H9 (cell line): ENCODE measurements at regions not wholly inside any gene's neighbourhood (a gene's known extent, or its start where the extent isn't known, plus 50 kb on each side); places are given as distances from the start of the nearest gene placed in this dataset.

Source experiments
- DNase-seq: peaks from one replicate; pipeline ENCODE4 v3.0.0-alpha.2; 2017
- H2AFZ ChIP-seq: one replicate; pipeline ENCODE4 v1.6.1; 2013; ENCODE audit warnings: mild to moderate bottlenecking, low read length, control low read depth, moderate library complexity
- H2AK5ac ChIP-seq: 2 replicates; pipeline ENCODE4 v1.6.1; 2013; ENCODE audit warnings: low read length, control low read depth, mixed read lengths; ENCODE audit not compliant: insufficient read length
- H2BK120ac ChIP-seq: one replicate; pipeline ENCODE4 v1.6.1; 2013; ENCODE audit warnings: low read depth, mild to moderate bottlenecking, low read length, control low read depth, inconsistent platforms; ENCODE audit not compliant: poor library complexity, severe bottlenecking
- H2BK12ac ChIP-seq: 2 replicates; pipeline ENCODE4 v1.6.1; 2013; ENCODE audit warnings: low read length, control low read depth, mixed read lengths, low read depth; ENCODE audit not compliant: insufficient read length
- H2BK15ac ChIP-seq: 2 replicates; pipeline ENCODE4 v1.6.1; 2013; ENCODE audit warnings: low read depth, low read length, control low read depth
- H2BK20ac ChIP-seq: one replicate; pipeline ENCODE4 v1.6.1; 2013; ENCODE audit warnings: low read depth, mild to moderate bottlenecking, low read length, control low read depth, inconsistent platforms; ENCODE audit not compliant: poor library complexity, severe bottlenecking
- H2BK5ac ChIP-seq: 2 replicates; pipeline ENCODE4 v1.6.1; 2013; ENCODE audit warnings: low read length, control low read depth, mixed read lengths; ENCODE audit not compliant: insufficient read length
- H3K14ac ChIP-seq: 2 replicates; pipeline ENCODE4 v1.6.1; 2013; ENCODE audit warnings: low read length, control low read depth; ENCODE audit not compliant: insufficient read depth
- H3K18ac ChIP-seq: 2 replicates; pipeline ENCODE4 v1.6.1; 2013; ENCODE audit warnings: low read depth, mild to moderate bottlenecking, mixed read lengths, low read length, control low read depth; ENCODE audit not compliant: insufficient read length
- H3K23ac ChIP-seq: 2 replicates; pipeline ENCODE4 v1.6.1; 2013; ENCODE audit warnings: low read length, control low read depth, mixed read lengths, low read depth; ENCODE audit not compliant: insufficient read length
- H3K23me2 ChIP-seq: 2 replicates; pipeline ENCODE4 v1.6.1; 2013; ENCODE audit warnings: low read depth, mild to moderate bottlenecking, mixed read lengths, low read length, control low read depth; ENCODE audit not compliant: insufficient read length, poor library complexity, severe bottlenecking
- H3K27ac ChIP-seq: 2 replicates; pipeline ENCODE4 v1.5.1; 2013; ENCODE audit warnings: low read length, control low read depth, mixed read lengths, low read depth; ENCODE audit not compliant: insufficient read length
- H3K27me3 ChIP-seq: 2 replicates; pipeline ENCODE4 v1.6.1; 2013; ENCODE audit warnings: low read length, control low read depth, inconsistent platforms; ENCODE audit not compliant: insufficient read depth
- H3K4ac ChIP-seq: 2 replicates; pipeline ENCODE4 v1.6.1; 2013; ENCODE audit warnings: low read depth, mild to moderate bottlenecking, control low read depth, inconsistent platforms, low read length, moderate library complexity
- H3K4me1 ChIP-seq: 2 replicates; pipeline ENCODE4 v1.6.1; 2013; ENCODE audit warnings: low read length, control low read depth, inconsistent platforms; ENCODE audit not compliant: insufficient read depth
- H3K4me2 ChIP-seq: 2 replicates; pipeline ENCODE4 v1.6.1; 2013; ENCODE audit warnings: low read length, control low read depth, mixed read lengths; ENCODE audit not compliant: insufficient read length, insufficient read depth
- H3K56ac ChIP-seq: 2 replicates; pipeline ENCODE4 v1.6.1; 2013; ENCODE audit warnings: low read depth, mild to moderate bottlenecking, mixed read lengths, low read length, control low read depth; ENCODE audit not compliant: insufficient read length
- H3K79me1 ChIP-seq: 2 replicates; pipeline ENCODE4 v1.6.1; 2013; ENCODE audit warnings: low read depth, mild to moderate bottlenecking, moderate library complexity, low read length, control low read depth, inconsistent platforms; ENCODE audit not compliant: insufficient read depth, poor library complexity, severe bottlenecking
- H3K79me2 ChIP-seq: 2 replicates; pipeline ENCODE4 v1.6.1; 2013; ENCODE audit warnings: low read length, control low read depth, inconsistent platforms; ENCODE audit not compliant: insufficient read depth
- H3K9ac ChIP-seq: 2 replicates; pipeline ENCODE4 v1.6.1; 2013; ENCODE audit warnings: low read length, control low read depth, mixed read lengths; ENCODE audit not compliant: insufficient read length; ENCODE audit errors: extremely low read depth
- H3K9me3 ChIP-seq: one replicate; pipeline ENCODE4 v1.6.1; 2013; ENCODE audit warnings: low read depth, low read length, inconsistent platforms; ENCODE audit not compliant: control insufficient read depth
- H3T11ph ChIP-seq: one replicate; pipeline ENCODE4 v1.6.1; 2013; ENCODE audit warnings: mild to moderate bottlenecking, low read length, control low read depth, inconsistent platforms
- H4K20me1 ChIP-seq: one replicate; pipeline ENCODE4 v1.6.1; 2013; ENCODE audit not compliant: control insufficient read depth, insufficient read length, insufficient read depth
- H4K5ac ChIP-seq: 2 replicates; pipeline ENCODE4 v1.6.1; 2013; ENCODE audit warnings: low read depth, mild to moderate bottlenecking, mixed read lengths, low read length, control low read depth; ENCODE audit not compliant: insufficient read length
- H4K8ac ChIP-seq: replicated peaks from 2 replicates; pipeline ENCODE4 v1.6.1; 2013; ENCODE audit warnings: low read length, control low read depth, mixed read lengths, low read depth; ENCODE audit not compliant: insufficient read length
- H4K91ac ChIP-seq: 2 replicates; pipeline ENCODE4 v1.6.1; 2013; ENCODE audit warnings: low read depth, mild to moderate bottlenecking, moderate library complexity, mixed read lengths, low read length, control low read depth; ENCODE audit not compliant: insufficient read length
- H3K27ac Mint-ChIP-seq, 3 experiments: 2 replicates in 2 of 3; 3 replicates in 1 of 3; pipeline ENCODE4 v1.8.0; 2020 to 2021; ENCODE audit warnings: mixed read lengths in 3 of 3, mild to moderate bottlenecking in 1 of 3, moderate library complexity in 1 of 3
- H3K27me3 Mint-ChIP-seq: 2 replicates; pipeline ENCODE4 v1.8.0; 2021; ENCODE audit warnings: low read depth, mild to moderate bottlenecking, moderate library complexity, mixed read lengths
- H3K36me3 Mint-ChIP-seq, 3 experiments: 2 replicates in 2 of 3; 3 replicates in 1 of 3; pipeline ENCODE4 v1.8.0; 2020 to 2021; ENCODE audit warnings: low read depth in 3 of 3, mixed read lengths in 3 of 3; ENCODE audit not compliant: insufficient read depth in 1 of 3
- H3K4me1 Mint-ChIP-seq, 2 experiments: 2 replicates each; pipeline ENCODE4 v1.8.0; 2020; ENCODE audit warnings: mixed read lengths in 2 of 2
- H3K4me3 Mint-ChIP-seq, 2 experiments: 2 replicates in 1 of 2; 3 replicates in 1 of 2; pipeline ENCODE4 v1.8.0; 2020 to 2021; ENCODE audit warnings: mild to moderate bottlenecking in 2 of 2, mixed read lengths in 2 of 2, moderate library complexity in 1 of 2
- H3K9me3 Mint-ChIP-seq, 2 experiments: 2 replicates in 1 of 2; 3 replicates in 1 of 2; pipeline ENCODE4 v1.8.0; 2020; ENCODE audit warnings: mild to moderate bottlenecking in 2 of 2, mixed read lengths in 2 of 2, moderate library complexity in 1 of 2
- WGBS: extraction: QIAGEN DNeasy Blood & Tissue Kit; methylation state at CpG from one replicate; pipeline ENCODE4 v1.1.7; 2013; ENCODE audit warnings: missing lambda C conversion rate, low lambda C conversion rate, mixed read lengths; ENCODE audit not compliant: insufficient read length; ENCODE audit errors: extremely low coverage; 5-methylcytosine and 5-hydroxymethylcytosine counted together
- TF ChIP-seq, protein P1 (sequence below): fragments of 200-600 bp; sonication (generic); conservative IDR thresholded peaks from 3 replicates; pipeline ENCODE4 v1.8.0; 2021; ENCODE audit warnings: antibody characterized with exemption, mild to moderate bottlenecking

DNA sequence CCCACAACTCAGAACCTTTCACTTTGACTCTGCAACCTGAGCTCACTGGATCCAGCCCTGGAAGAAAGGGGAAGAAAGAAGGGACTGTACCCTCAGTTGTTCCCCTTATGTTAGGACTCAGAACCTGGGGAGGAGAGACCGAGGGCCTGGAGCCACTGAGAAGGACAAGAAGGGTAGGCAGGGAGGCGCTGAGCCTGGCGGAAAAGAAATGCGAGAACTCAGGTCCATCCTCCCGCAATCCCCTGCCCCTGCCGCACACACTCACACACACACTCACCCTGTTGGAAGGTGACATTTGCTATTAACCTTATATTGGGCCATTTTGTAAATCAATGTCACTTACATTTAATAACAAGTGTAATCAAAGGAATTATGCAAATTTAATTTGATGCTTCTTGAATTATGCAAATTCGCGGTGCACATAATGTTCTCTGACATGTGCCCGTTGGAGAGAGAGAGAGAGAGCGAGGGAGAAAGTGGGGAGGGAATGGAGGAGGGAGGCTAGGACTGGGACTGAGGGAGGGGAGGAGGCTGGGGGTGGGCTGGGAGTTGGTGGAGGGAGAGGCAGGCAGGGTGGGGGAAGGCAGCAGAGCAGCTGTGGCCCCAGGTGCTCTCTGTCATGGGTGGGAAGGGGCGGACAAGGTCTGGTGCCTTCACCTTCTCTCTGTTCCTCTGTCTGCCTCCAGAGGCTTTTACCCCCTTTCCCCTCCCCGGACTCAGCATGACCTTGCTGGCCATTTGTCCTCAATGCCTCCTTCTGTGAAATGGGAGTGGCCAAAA is 99.6 kb upstream of the PAX2 start:
- Histone ChIP-seq H3K23me2 (peaks cover 3% of the 10 kb centered on the region), H4K91ac (no peak overlapping the region), H2BK15ac (no peak overlapping the region), H4K8ac (no peak overlapping the region), H3K27ac (no peak overlapping the region), H3K79me1 (no peaks in the 10 kb centered on the region), H3K4me1 (peaks cover 7% of the 10 kb centered on the region; the same call in 1 of the 2 replicates), H3K23ac (no peak overlapping the region), H3K56ac (no peak overlapping the region), H3K27me3 (no peaks in the 10 kb centered on the region; the same call in 1 of the 2 replicates), H3K9ac (no peak overlapping the region), H2BK5ac (no peak overlapping the region), H3K79me2 (no peaks in the 10 kb centered on the region), H4K20me1 (no peaks in the 10 kb centered on the region), H3K9me3 (no peaks in the 10 kb centered on the region), H3K4ac (no peak overlapping the region), H2BK20ac (no peak overlapping the region), H3K14ac (no peak overlapping the region), H2AK5ac (no peak overlapping the region), H3T11ph (no peak overlapping the region), H3K4me2 (no peak overlapping the region), H2BK120ac (no peak overlapping the region), H4K5ac (no peak overlapping the region), H2AFZ (no peak overlapping the region), H2BK12ac (no peak overlapping the region), H3K18ac (no peak overlapping the region)
- Mint-ChIP-seq H3K27ac (no peak overlapping the region; a peak in 1 of 7 replicates), H3K27me3 (peaks cover 83% of the 10 kb centered on the region), H3K4me1 (peaks cover 37 to 50% of the 10 kb centered on the region in 2 experiments), H3K36me3 (0 out of 7 replicates have a peak, but pooled peaks cover 0 to 6% (median 0%) of the 10 kb centered on the region in 3 experiments), H3K9me3 (no peaks in the 10 kb centered on the region), H3K4me3 (no peak overlapping the region)
- WGBS: no CpG with 5 or more reads among the region's 12 CpGs
- TF ChIP-seq, protein P1, sequence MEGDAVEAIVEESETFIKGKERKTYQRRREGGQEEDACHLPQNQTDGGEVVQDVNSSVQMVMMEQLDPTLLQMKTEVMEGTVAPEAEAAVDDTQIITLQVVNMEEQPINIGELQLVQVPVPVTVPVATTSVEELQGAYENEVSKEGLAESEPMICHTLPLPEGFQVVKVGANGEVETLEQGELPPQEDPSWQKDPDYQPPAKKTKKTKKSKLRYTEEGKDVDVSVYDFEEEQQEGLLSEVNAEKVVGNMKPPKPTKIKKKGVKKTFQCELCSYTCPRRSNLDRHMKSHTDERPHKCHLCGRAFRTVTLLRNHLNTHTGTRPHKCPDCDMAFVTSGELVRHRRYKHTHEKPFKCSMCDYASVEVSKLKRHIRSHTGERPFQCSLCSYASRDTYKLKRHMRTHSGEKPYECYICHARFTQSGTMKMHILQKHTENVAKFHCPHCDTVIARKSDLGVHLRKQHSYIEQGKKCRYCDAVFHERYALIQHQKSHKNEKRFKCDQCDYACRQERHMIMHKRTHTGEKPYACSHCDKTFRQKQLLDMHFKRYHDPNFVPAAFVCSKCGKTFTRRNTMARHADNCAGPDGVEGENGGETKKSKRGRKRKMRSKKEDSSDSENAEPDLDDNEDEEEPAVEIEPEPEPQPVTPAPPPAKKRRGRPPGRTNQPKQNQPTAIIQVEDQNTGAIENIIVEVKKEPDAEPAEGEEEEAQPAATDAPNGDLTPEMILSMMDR: no peak
- no peak for DNase-seq
